SK-N-SH (cell line): ENCODE measurements at regions not wholly inside any gene's neighbourhood (a gene's known extent, or its start where the extent isn't known, plus 50 kb on each side); places are given as distances from the start of the nearest gene placed in this dataset.
A peak's percentile ranks its signal among the peaks of the same experiment; 100 is the strongest.

Source experiments
- CTCF ChIA-PET: fragments of 300-600, 350-600 bp; formaldehyde crosslinking; extraction: SDS; loops from one replicate; lab custom pipeline; 2021; lab: Yijun Ruan, JAX
- POLR2A ChIA-PET: fragments of 350-600 bp; sonication (Branson Sonifier 250); formaldehyde crosslinking; extraction: SDS; loops from one replicate; lab custom pipeline; 2020; ENCODE audit warnings: antibody characterized with exemption, inconsistent platforms; lab: Yijun Ruan, JAX
- DNase-seq: peaks from one replicate; pipeline ENCODE4 v3.0.0; 2012
- H2AFZ ChIP-seq: fragments of 200-600 bp; sonication (generic); 2 replicates; pipeline ENCODE4 v1.8.1; 2016; ENCODE audit warnings: antibody characterized with exemption, mild to moderate bottlenecking, low read depth
- H3F3A ChIP-seq: fragments of 200-600 bp; sonication (generic); replicated peaks from 2 replicates; pipeline ENCODE3; 2016; ENCODE audit warnings: antibody characterized with exemption, mild to moderate bottlenecking; ENCODE audit not compliant: insufficient read depth
- H3K27ac ChIP-seq, 2 experiments: fragments of 200-500 bp in 1 of 2; fragments of 200-600 bp in 1 of 2; sonication (Bioruptor generic) in 1 of 2; sonication (generic), shearing (Covaris generic) in 1 of 2; 2 replicates each; pipeline versions ENCODE4 v1.5.1 to v1.6.1; 2014 to 2016; ENCODE audit warnings: low read depth in 2 of 2, inconsistent platforms in 1 of 2, low read length in 1 of 2, mild to moderate bottlenecking in 1 of 2, mixed read lengths in 1 of 2
- H3K27me3 ChIP-seq: fragments of 200-600 bp; sonication (generic), shearing (Covaris generic); 2 replicates; pipeline ENCODE4 v1.6.1; 2016; ENCODE audit warnings: mixed run types; ENCODE audit not compliant: insufficient read depth
- H3K36me3 ChIP-seq, 2 experiments: fragments of 200-500 bp in 1 of 2; fragments of 200-600 bp in 1 of 2; sonication (Bioruptor generic) in 1 of 2; sonication (generic) in 1 of 2; replicated peaks in 1 of 2; 2 replicates each; pipeline versions ENCODE3 to v1.5.1; 2014 to 2016; ENCODE audit warnings: low read length in 1 of 2, mild to moderate bottlenecking in 1 of 2; ENCODE audit not compliant: insufficient read depth in 2 of 2, control insufficient read depth in 1 of 2
- H3K4me1 ChIP-seq, 2 experiments: fragments of 200-500 bp in 1 of 2; fragments of 200-600 bp in 1 of 2; sonication (Bioruptor generic) in 1 of 2; sonication (generic), shearing (Covaris generic) in 1 of 2; 2 replicates each; pipeline versions ENCODE4 v1.5.1 to v1.6.1; 2014 to 2016; ENCODE audit warnings: low read depth in 1 of 2, low read length in 1 of 2, mixed run types in 1 of 2; ENCODE audit not compliant: insufficient read depth in 2 of 2, control insufficient read depth in 1 of 2
- H3K4me2 ChIP-seq: fragments of 200-600 bp; sonication (generic), shearing (Covaris generic); 2 replicates; pipeline ENCODE4 v1.6.1; 2017; ENCODE audit warnings: mixed run types
- H3K4me3 ChIP-seq, 2 experiments: fragments of 200-500 bp in 1 of 2; fragments of 200-600 bp in 1 of 2; sonication (Bioruptor generic) in 1 of 2; sonication (generic), shearing (Covaris generic) in 1 of 2; 2 replicates each; pipeline versions ENCODE4 v1.5.1 to v1.8.1; 2014 to 2016; ENCODE audit warnings: low read depth in 2 of 2, inconsistent platforms in 1 of 2, low read length in 1 of 2, mild to moderate bottlenecking in 1 of 2, mixed read lengths in 1 of 2, moderate library complexity in 1 of 2
- H3K79me2 ChIP-seq: fragments of 200-600 bp; sonication (generic); 2 replicates; pipeline ENCODE4 v1.8.1; 2017; ENCODE audit warnings: mild to moderate bottlenecking; ENCODE audit not compliant: insufficient read depth
- H3K9ac ChIP-seq: fragments of 200-600 bp; sonication (generic); 2 replicates; pipeline ENCODE4 v1.6.1; 2017; ENCODE audit warnings: mixed run types
- H3K9me2 ChIP-seq: fragments of 200-600 bp; sonication (generic); 2 replicates; pipeline ENCODE4 v1.6.1; 2017; ENCODE audit warnings: mixed run types
- H3K9me3 ChIP-seq: fragments of 200-600 bp; sonication (generic); 2 replicates; pipeline ENCODE4 v1.6.1; 2017; ENCODE audit warnings: mixed run types, mild to moderate bottlenecking, moderate library complexity
- H4K20me1 ChIP-seq: fragments of 200-600 bp; sonication (generic); 2 replicates; pipeline ENCODE4 v1.6.1; 2017; ENCODE audit warnings: mild to moderate bottlenecking, mixed run types; ENCODE audit not compliant: insufficient read depth
- ELF1 ChIP-seq: IDR thresholded peaks from 2 replicates; pipeline ENCODE4 v1.4.0; 2012
- FOSL2 ChIP-seq: IDR thresholded peaks from 2 replicates; pipeline ENCODE4 v1.4.0; 2012; ENCODE audit warnings: low read depth, mild to moderate bottlenecking, moderate library complexity, borderline replicate concordance
- MXI1 ChIP-seq: IDR thresholded peaks from 2 replicates; pipeline ENCODE4 v1.6.1; 2012; ENCODE audit warnings: mild to moderate bottlenecking, low read depth, low read length, improper control_type of control experiment
- NFIC ChIP-seq: IDR thresholded peaks from 2 replicates; pipeline ENCODE4 v1.4.0; 2012; ENCODE audit warnings: borderline replicate concordance
- PBX3 ChIP-seq: IDR thresholded peaks from 2 replicates; pipeline ENCODE4; 2012
- POLR2AphosphoS5 ChIP-seq: IDR thresholded peaks from 2 replicates; pipeline ENCODE4 v1.6.1; 2012; ENCODE audit warnings: low read depth, low read length
- REST ChIP-seq: IDR thresholded peaks from 2 replicates; pipeline ENCODE4 v1.6.1; 2012; ENCODE audit warnings: mild to moderate bottlenecking, low read depth, low read length, moderate library complexity
- RFX5 ChIP-seq: IDR thresholded peaks from 2 replicates; pipeline ENCODE4 v1.6.1; 2012; ENCODE audit warnings: mild to moderate bottlenecking, improper control_type of control experiment, low read length
- SIN3A ChIP-seq: IDR thresholded peaks from 2 replicates; pipeline ENCODE4 v1.6.1; 2012; ENCODE audit warnings: low read depth, mild to moderate bottlenecking, low read length, moderate library complexity, borderline replicate concordance
- SMC3 ChIP-seq: IDR thresholded peaks from 2 replicates; pipeline ENCODE4 v1.6.1; 2012; ENCODE audit warnings: low read depth, low read length, improper control_type of control experiment
- TEAD4 ChIP-seq: IDR thresholded peaks from 2 replicates; pipeline ENCODE4 v1.4.0; 2012; ENCODE audit warnings: mild to moderate bottlenecking, borderline replicate concordance; ENCODE audit not compliant: insufficient read depth
- YY1 ChIP-seq: IDR thresholded peaks from 2 replicates; pipeline ENCODE4 v1.4.0; 2012; ENCODE audit warnings: low read depth, mild to moderate bottlenecking
- WGBS: methylation state at CpG from one replicate; pipeline ENCODE4 v1.1.6; 2017; ENCODE audit warnings: low lambda C conversion rate; 5-methylcytosine and 5-hydroxymethylcytosine counted together

GRCh38 chr7:47089461-47089860, 492.4 kb downstream of the TNS3 start:
- no peak for DNase-seq
- WGBS = 36% methylated on average over 6 of the region's 6 CpGs
- Histone ChIP-seq H3K9me3 (no peaks in the 10 kb centered on the region), H3F3A (no peaks in the 10 kb centered on the region), H3K27ac (no peak overlapping the region), H3K79me2 (no peaks in the 10 kb centered on the region), H3K36me3 (no peaks in the 10 kb centered on the region), H3K9ac (no peak overlapping the region), H3K4me3 (no peak overlapping the region), H3K9me2 (no peaks in the 10 kb centered on the region), H3K4me1 (peaks cover 2 to 10% of the 10 kb centered on the region in 2 experiments; a peak in 2 of 4 replicates), H3K4me2 (no peak overlapping the region), H4K20me1 (no peaks in the 10 kb centered on the region), H2AFZ (no peak overlapping the region), H3K27me3 (no peaks in the 10 kb centered on the region)
- POLR2A ChIA-PET = no interaction called here
- CTCF ChIA-PET = interaction anchor here (1.0 to 20.7 kb wide), 8 partner anchors 10 to 1169 kb away, joined by 3 to 291 read pairs (median 4); partner anchors contain the start of gene IGFBP3
- TF ChIP-seq REST (no peak), FOSL2 (no peak), SIN3A (no peak), ELF1 (no peak), NFIC (no peak), TEAD4 (no peak), POLR2AphosphoS5 (no peak), RFX5 (no peak), YY1 (no peak), PBX3 (no peak)

GRCh38 chr7:47089068-47089417, 492.9 kb downstream of the TNS3 start:
- Histone ChIP-seq H3K36me3 (no peaks in the 10 kb centered on the region), H3K27me3 (no peaks in the 10 kb centered on the region), H2AFZ (no peak overlapping the region), H3K9me2 (no peaks in the 10 kb centered on the region), H3K27ac (no peak overlapping the region), H3K4me1 (peaks cover 2 to 10% of the 10 kb centered on the region in 2 experiments; a peak in 2 of 4 replicates), H3K4me2 (no peak overlapping the region), H3F3A (no peaks in the 10 kb centered on the region), H3K79me2 (no peaks in the 10 kb centered on the region), H4K20me1 (no peaks in the 10 kb centered on the region), H3K9ac (no peak overlapping the region), H3K4me3 (no peak overlapping the region; a peak in 1 of 4 replicates), H3K9me3 (no peaks in the 10 kb centered on the region)
- ChIA-PET POLR2A (no interaction called here), CTCF (interaction anchor here (1.0 to 20.7 kb wide), 17 partner anchors 8 to 1169 kb away, joined by 3 to 291 read pairs (median 4); partner anchors contain the start of gene IGFBP3)
- DNase-seq = no peak
- TF ChIP-seq MXI1 (no peak), RFX5 (0 out of 2 replicates have a peak, but pooled peaks have one; percentile 13), SMC3 (no peak)
- WGBS = 8% methylated on average over 1 of the region's 1 CpG
